ENCODE measurements at regions not wholly inside any gene's neighbourhood (a gene's known extent, or its start where the extent isn't known, plus 50 kb on each side); places are given as distances from the start of the nearest gene placed in this dataset.

GRCh38 chr6:22966691-22967422 lies 397.5 kb downstream of the HDGFL1 start:
- no peaks in the 10 kb centered on the region for H3K9me3 ChIP-seq (ENCODE audit: control insufficient read depth, insufficient read depth, low read depth, low read length)
- H3K36me3 ChIP-seq (ENCODE audit: control insufficient read depth in 2 of 2, insufficient read depth in 1 of 2, low read length in 2 of 2), result no peaks in the 10 kb centered on the region
- POLR2A ChIA-PET, result no interaction called here
- H3K27ac ChIP-seq (ENCODE audit: extremely low read depth, low read depth, low read length), result no peak overlapping the region
- H3K4me1 ChIP-seq (ENCODE audit: control insufficient read depth, insufficient read depth, low read length), result peaks cover 7% of the 10 kb centered on the region; the same call in 1 of the 2 replicates
- CTCF ChIA-PET, result interaction anchor here (1.0 kb wide), 1 partner anchor 35 kb away, joined by 3 read pairs; no protein-coding TSS in a partner anchor
- no peak overlapping the region for H3K4me3 ChIP-seq (ENCODE audit: low read depth, low read length)
- TF ChIP-seq ZNF792 (tag by site-specific recombination; IDR thresholded peaks at IDR 0.05) (no peak), ZNF416 (tag by site-specific recombination; IDR thresholded peaks at IDR 0.05) (no peak), TRIM28 (IDR thresholded peaks at IDR 0.05; ENCODE audit: borderline replicate concordance, low read length) (no peak), ZNF521 (tag by site-specific recombination; IDR thresholded peaks at IDR 0.05) (no peak), ZNF621 (tag by site-specific recombination; IDR thresholded peaks at IDR 0.05) (no peak), ZNF146 (tag by site-specific recombination; IDR thresholded peaks at IDR 0.05) (no peak), ZNF175 (tag by site-specific recombination; IDR thresholded peaks at IDR 0.05) (no peak), ZNF354C (tag by site-specific recombination; IDR thresholded peaks at IDR 0.05; ENCODE audit: borderline replicate concordance, low read depth) (no peak), KLF7 (tag by site-specific recombination; IDR thresholded peaks at IDR 0.05; ENCODE audit: borderline replicate concordance) (no peak), ZNF76 (tag by site-specific recombination; IDR thresholded peaks at IDR 0.05; ENCODE audit: borderline replicate concordance, low read depth) (no peak), BCL6B (tag by site-specific recombination; IDR thresholded peaks at IDR 0.05) (no peak)
- TF ChIP-seq, protein P1, sequence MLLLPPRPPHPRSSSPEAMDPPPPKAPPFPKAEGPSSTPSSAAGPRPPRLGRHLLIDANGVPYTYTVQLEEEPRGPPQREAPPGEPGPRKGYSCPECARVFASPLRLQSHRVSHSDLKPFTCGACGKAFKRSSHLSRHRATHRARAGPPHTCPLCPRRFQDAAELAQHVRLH (tag by site-specific recombination; IDR thresholded peaks at IDR 0.05), result no peak
- TF ChIP-seq, protein P2, sequence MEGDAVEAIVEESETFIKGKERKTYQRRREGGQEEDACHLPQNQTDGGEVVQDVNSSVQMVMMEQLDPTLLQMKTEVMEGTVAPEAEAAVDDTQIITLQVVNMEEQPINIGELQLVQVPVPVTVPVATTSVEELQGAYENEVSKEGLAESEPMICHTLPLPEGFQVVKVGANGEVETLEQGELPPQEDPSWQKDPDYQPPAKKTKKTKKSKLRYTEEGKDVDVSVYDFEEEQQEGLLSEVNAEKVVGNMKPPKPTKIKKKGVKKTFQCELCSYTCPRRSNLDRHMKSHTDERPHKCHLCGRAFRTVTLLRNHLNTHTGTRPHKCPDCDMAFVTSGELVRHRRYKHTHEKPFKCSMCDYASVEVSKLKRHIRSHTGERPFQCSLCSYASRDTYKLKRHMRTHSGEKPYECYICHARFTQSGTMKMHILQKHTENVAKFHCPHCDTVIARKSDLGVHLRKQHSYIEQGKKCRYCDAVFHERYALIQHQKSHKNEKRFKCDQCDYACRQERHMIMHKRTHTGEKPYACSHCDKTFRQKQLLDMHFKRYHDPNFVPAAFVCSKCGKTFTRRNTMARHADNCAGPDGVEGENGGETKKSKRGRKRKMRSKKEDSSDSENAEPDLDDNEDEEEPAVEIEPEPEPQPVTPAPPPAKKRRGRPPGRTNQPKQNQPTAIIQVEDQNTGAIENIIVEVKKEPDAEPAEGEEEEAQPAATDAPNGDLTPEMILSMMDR (tag by site-specific recombination; IDR thresholded peaks at IDR 0.05), result no peak
- TF ChIP-seq, protein P3, sequence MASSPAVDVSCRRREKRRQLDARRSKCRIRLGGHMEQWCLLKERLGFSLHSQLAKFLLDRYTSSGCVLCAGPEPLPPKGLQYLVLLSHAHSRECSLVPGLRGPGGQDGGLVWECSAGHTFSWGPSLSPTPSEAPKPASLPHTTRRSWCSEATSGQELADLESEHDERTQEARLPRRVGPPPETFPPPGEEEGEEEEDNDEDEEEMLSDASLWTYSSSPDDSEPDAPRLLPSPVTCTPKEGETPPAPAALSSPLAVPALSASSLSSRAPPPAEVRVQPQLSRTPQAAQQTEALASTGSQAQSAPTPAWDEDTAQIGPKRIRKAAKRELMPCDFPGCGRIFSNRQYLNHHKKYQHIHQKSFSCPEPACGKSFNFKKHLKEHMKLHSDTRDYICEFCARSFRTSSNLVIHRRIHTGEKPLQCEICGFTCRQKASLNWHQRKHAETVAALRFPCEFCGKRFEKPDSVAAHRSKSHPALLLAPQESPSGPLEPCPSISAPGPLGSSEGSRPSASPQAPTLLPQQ (tag by site-specific recombination; IDR thresholded peaks at IDR 0.05), result no peak

DNA sequence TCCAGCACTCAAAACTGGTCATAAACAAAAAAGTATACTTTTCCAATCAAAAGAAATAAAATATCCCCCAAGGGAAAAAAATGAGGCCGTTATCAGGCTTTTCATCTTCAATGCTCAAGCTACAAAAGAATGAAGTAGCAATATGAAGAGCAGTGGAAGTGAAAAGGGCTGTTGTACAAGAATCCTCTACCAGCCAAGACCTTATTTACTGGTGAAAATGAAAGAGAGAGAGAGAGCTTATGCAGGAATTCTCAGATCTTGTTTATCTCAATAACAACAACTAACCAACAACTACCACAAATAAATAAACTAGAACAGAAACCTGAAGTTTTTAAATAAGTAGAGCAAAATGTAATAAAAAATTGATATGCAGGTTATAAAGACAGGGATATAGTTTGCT lies 400.6 kb downstream of the HDGFL1 start:
- Histone ChIP-seq H3K4me3 (ENCODE audit: low read depth, low read length) (no peak overlapping the region), H3K9me3 (ENCODE audit: control insufficient read depth, insufficient read depth, low read depth, low read length) (no peaks in the 10 kb centered on the region), H3K27ac (ENCODE audit: extremely low read depth, low read depth, low read length) (no peak overlapping the region), H3K36me3 (ENCODE audit: control insufficient read depth in 2 of 2, insufficient read depth in 1 of 2, low read length in 2 of 2) (no peaks in the 10 kb centered on the region), H3K4me1 (ENCODE audit: control insufficient read depth, insufficient read depth, low read length) (peaks cover 7% of the 10 kb centered on the region; the same call in 1 of the 2 replicates)
- ChIA-PET CTCF (interaction anchor here (0.6 kb wide), 1 partner anchor 407 kb away, joined by 5 read pairs; no protein-coding TSS in a partner anchor), POLR2A (no interaction called here)
- TF ChIP-seq ZNF19 (tag by site-specific recombination; IDR thresholded peaks at IDR 0.05; ENCODE audit: low read depth), result no peak
- no peak for TF ChIP-seq OVOL3 (tag by site-specific recombination; IDR thresholded peaks at IDR 0.05)

GRCh38 chr6:22972771-22973170 lies 403.4 kb downstream of the HDGFL1 start:
- CTCF ChIA-PET, result interaction anchor here (1.0 kb wide), 1 partner anchor 197 kb away, joined by 3 read pairs; no protein-coding TSS in a partner anchor
- POLR2A ChIA-PET, result no interaction called here

More at GRCh38 chr6:22972771-22973170, 403.4 kb downstream of the HDGFL1 start:
- Histone ChIP-seq H3K27ac (ENCODE audit: extremely low read depth, low read depth, low read length) (no peak overlapping the region), H3K9me3 (ENCODE audit: control insufficient read depth, insufficient read depth, low read depth, low read length) (no peaks in the 10 kb centered on the region), H3K4me3 (ENCODE audit: low read depth, low read length) (no peak overlapping the region), H3K4me1 (ENCODE audit: control insufficient read depth, insufficient read depth, low read length) (no peaks in the 10 kb centered on the region), H3K36me3 (ENCODE audit: control insufficient read depth in 2 of 2, insufficient read depth in 1 of 2, low read length in 2 of 2) (no peaks in the 10 kb centered on the region)
- no peak for TF ChIP-seq ZNF148 (tag by site-specific recombination; IDR thresholded peaks at IDR 0.05; ENCODE audit: borderline replicate concordance)
- no peak for TF ChIP-seq ZNF24 (tag by site-specific recombination; IDR thresholded peaks at IDR 0.05)
- TF ChIP-seq ZNF311 (tag by site-specific recombination; IDR thresholded peaks at IDR 0.05; ENCODE audit: borderline replicate concordance), result no peak
- TF ChIP-seq MZF1 (tag by site-specific recombination; IDR thresholded peaks at IDR 0.05; ENCODE audit: borderline replicate concordance), result no peak
